HEK293 (cell line): ENCODE measurements at regions not wholly inside any gene's neighbourhood (a gene's known extent, or its start where the extent isn't known, plus 50 kb on each side); places are given as distances from the start of the nearest gene placed in this dataset.

Source experiments
- CTCF ChIA-PET: fragments of 350-600 bp; formaldehyde crosslinking; extraction: SDS; loops from one replicate; lab custom pipeline; 2021; ENCODE audit warnings: antibody characterized with exemption; lab: Yijun Ruan, JAX
- POLR2A ChIA-PET: fragments of 300-600 bp; formaldehyde crosslinking; extraction: SDS; loops from one replicate; lab custom pipeline; 2020; ENCODE audit warnings: antibody characterized with exemption, inconsistent platforms; lab: Yijun Ruan, JAX
- H3K27ac ChIP-seq: fragments of 200-500 bp; sonication (Bioruptor generic); 2 replicates; pipeline ENCODE4 v1.5.1; 2014; ENCODE audit warnings: low read depth, low read length, control low read depth, inconsistent platforms; ENCODE audit errors: extremely low read depth
- H3K36me3 ChIP-seq, 2 experiments: fragments of 200-500 bp in 1 of 2; sonication (Bioruptor generic) in 1 of 2; 1 replicate in 1 of 2; 2 replicates in 1 of 2; pipeline ENCODE4 v1.5.1; 2014 to 2017; ENCODE audit warnings: inconsistent platforms in 2 of 2, low read length in 2 of 2; ENCODE audit not compliant: control insufficient read depth in 2 of 2, insufficient read depth in 1 of 2
- H3K4me1 ChIP-seq: fragments of 200-500 bp; sonication (Bioruptor generic); 2 replicates; pipeline ENCODE4 v1.5.1; 2014; ENCODE audit warnings: mild to moderate bottlenecking, low read length, inconsistent platforms; ENCODE audit not compliant: control insufficient read depth, insufficient read depth
- H3K4me3 ChIP-seq: 2 replicates; pipeline ENCODE4 v1.5.1; 2011; ENCODE audit warnings: low read depth, mild to moderate bottlenecking, control low read depth, low read length, moderate library complexity
- H3K9me3 ChIP-seq: fragments of 200-500 bp; sonication (Bioruptor generic); 2 replicates; pipeline ENCODE4 v1.5.1; 2014; ENCODE audit warnings: low read depth, low read length, inconsistent platforms; ENCODE audit not compliant: control insufficient read depth, insufficient read depth
- BCL11B ChIP-seq: fragments of 450-650 bp; formaldehyde crosslinking; IDR thresholded peaks from 2 replicates; pipeline ENCODE4 v1.5.1; 2016; ENCODE audit warnings: low read depth, missing biosample characterization, missing genetic modification characterization
- GFI1B ChIP-seq: fragments of 450-650 bp; formaldehyde crosslinking; IDR thresholded peaks from 2 replicates; pipeline ENCODE4 v1.5.1; 2016; ENCODE audit warnings: missing biosample characterization, missing genetic modification characterization
- KLF1 ChIP-seq: fragments of 450-650 bp; formaldehyde crosslinking; IDR thresholded peaks from 2 replicates; pipeline ENCODE4 v1.5.1; 2016; ENCODE audit warnings: missing biosample characterization, missing genetic modification characterization
- KLF16 ChIP-seq: fragments of 450-650 bp; formaldehyde crosslinking; IDR thresholded peaks from 2 replicates; pipeline ENCODE4 v1.5.1; 2017; ENCODE audit warnings: missing biosample characterization, missing genetic modification characterization
- MEIS1 ChIP-seq: sonication (generic); formaldehyde crosslinking; IDR thresholded peaks from 2 replicates; pipeline ENCODE4 v1.8.1; 2022; ENCODE audit warnings: missing genetic modification reagents, mild to moderate bottlenecking, borderline replicate concordance
- OVOL3 ChIP-seq: fragments of 450-650 bp; formaldehyde crosslinking; IDR thresholded peaks from 2 replicates; pipeline ENCODE4 v1.5.1; 2016; ENCODE audit warnings: missing biosample characterization, missing genetic modification characterization
- ZIC2 ChIP-seq: fragments of 450-650 bp; formaldehyde crosslinking; IDR thresholded peaks from 2 replicates; pipeline ENCODE4 v1.5.1; 2016; ENCODE audit warnings: missing biosample characterization, missing genetic modification characterization
- ZNF133 ChIP-seq: fragments of 450-650 bp; formaldehyde crosslinking; IDR thresholded peaks from 2 replicates; pipeline ENCODE4 v1.5.1; 2016; ENCODE audit warnings: missing biosample characterization, missing genetic modification characterization
- ZNF155 ChIP-seq: fragments of 450-650 bp; formaldehyde crosslinking; IDR thresholded peaks from 2 replicates; pipeline ENCODE4 v1.5.1; 2016; ENCODE audit warnings: missing biosample characterization, missing genetic modification characterization
- ZNF211 ChIP-seq: fragments of 450-650 bp; formaldehyde crosslinking; IDR thresholded peaks from 2 replicates; pipeline ENCODE4 v1.5.1; 2016; ENCODE audit warnings: low read depth, missing biosample characterization, missing genetic modification characterization
- ZNF214 ChIP-seq: fragments of 450-650 bp; formaldehyde crosslinking; IDR thresholded peaks from 2 replicates; pipeline ENCODE4 v1.5.1; 2017; ENCODE audit warnings: missing biosample characterization, mild to moderate bottlenecking, missing genetic modification characterization, borderline replicate concordance
- ZNF223 ChIP-seq: fragments of 450-650 bp; formaldehyde crosslinking; IDR thresholded peaks from 2 replicates; pipeline ENCODE4 v1.5.1; 2016; ENCODE audit warnings: missing biosample characterization, missing genetic modification characterization
- ZNF335 ChIP-seq: fragments of 450-650 bp; formaldehyde crosslinking; conservative IDR thresholded peaks from 2 replicates; pipeline ENCODE4 v1.5.1; 2016; ENCODE audit warnings: missing biosample characterization, missing genetic modification characterization
- ZNF48 ChIP-seq: fragments of 450-650 bp; formaldehyde crosslinking; IDR thresholded peaks from 2 replicates; pipeline ENCODE4 v1.5.1; 2016; ENCODE audit warnings: missing biosample characterization, missing genetic modification characterization
- ZNF610 ChIP-seq: fragments of 450-650 bp; formaldehyde crosslinking; IDR thresholded peaks from 2 replicates; pipeline ENCODE4 v1.5.1; 2016; ENCODE audit warnings: missing biosample characterization, missing genetic modification characterization, borderline replicate concordance
- ZNF707 ChIP-seq: fragments of 450-650 bp; formaldehyde crosslinking; IDR thresholded peaks from 2 replicates; pipeline ENCODE4 v1.5.1; 2016; ENCODE audit warnings: missing biosample characterization, missing genetic modification characterization
- ZNF785 ChIP-seq: fragments of 450-650 bp; formaldehyde crosslinking; IDR thresholded peaks from 2 replicates; pipeline ENCODE4 v1.5.1; 2016; ENCODE audit warnings: missing biosample characterization, missing genetic modification characterization
- TF ChIP-seq, protein P1 (sequence below): fragments of 450-650 bp; formaldehyde crosslinking; IDR thresholded peaks from 2 replicates; pipeline ENCODE4 v1.5.1; 2016; ENCODE audit warnings: missing biosample characterization, missing genetic modification characterization
- TF ChIP-seq, protein P2 (sequence below): fragments of 450-650 bp; formaldehyde crosslinking; IDR thresholded peaks from 2 replicates; pipeline ENCODE4 v1.5.1; 2016; ENCODE audit warnings: missing biosample characterization, missing genetic modification characterization
- TF ChIP-seq, protein P3 (sequence below): sonication (generic); formaldehyde crosslinking; IDR thresholded peaks from 2 replicates; pipeline ENCODE4 v1.8.1; 2022; ENCODE audit warnings: mild to moderate bottlenecking, moderate library complexity, missing genetic modification reagents
- TF ChIP-seq, protein P4 (sequence below): fragments of 450-650 bp; formaldehyde crosslinking; IDR thresholded peaks from 2 replicates; pipeline ENCODE4 v1.5.1; 2016; ENCODE audit warnings: missing biosample characterization, missing genetic modification characterization
- TF ChIP-seq, protein P5 (sequence below): fragments of 450-650 bp; formaldehyde crosslinking; IDR thresholded peaks from 2 replicates; pipeline ENCODE4 v1.5.1; 2016; ENCODE audit warnings: missing biosample characterization, missing genetic modification characterization

DNA sequence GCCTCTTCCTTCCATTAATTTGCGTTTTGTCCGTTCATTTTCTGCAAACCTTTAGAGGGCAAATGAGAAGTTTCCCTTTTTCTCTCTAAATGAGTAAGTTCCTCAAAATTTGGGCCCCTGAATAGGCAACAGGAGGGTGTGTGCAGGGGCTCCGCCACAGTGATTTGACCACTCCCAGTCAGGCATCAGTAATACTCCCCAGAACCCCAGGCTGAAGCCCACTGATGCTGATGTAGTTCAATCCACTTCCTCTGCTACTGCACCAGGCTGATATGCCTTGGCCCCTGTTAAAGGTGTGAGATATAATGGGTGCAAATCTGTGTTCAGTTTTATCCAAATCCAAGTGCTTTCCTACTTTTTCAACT, 1150.0 kb downstream of the RPIA start (continued):
- TF ChIP-seq, protein P1, sequence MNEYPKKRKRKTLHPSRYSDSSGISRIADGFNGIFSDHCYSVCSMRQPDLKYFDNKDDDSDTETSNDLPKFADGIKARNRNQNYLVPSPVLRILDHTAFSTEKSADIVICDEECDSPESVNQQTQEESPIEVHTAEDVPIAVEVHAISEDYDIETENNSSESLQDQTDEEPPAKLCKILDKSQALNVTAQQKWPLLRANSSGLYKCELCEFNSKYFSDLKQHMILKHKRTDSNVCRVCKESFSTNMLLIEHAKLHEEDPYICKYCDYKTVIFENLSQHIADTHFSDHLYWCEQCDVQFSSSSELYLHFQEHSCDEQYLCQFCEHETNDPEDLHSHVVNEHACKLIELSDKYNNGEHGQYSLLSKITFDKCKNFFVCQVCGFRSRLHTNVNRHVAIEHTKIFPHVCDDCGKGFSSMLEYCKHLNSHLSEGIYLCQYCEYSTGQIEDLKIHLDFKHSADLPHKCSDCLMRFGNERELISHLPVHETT (tag by site-specific recombination), result no peak
- TF ChIP-seq MEIS1 (CRISPR knock-in tag), result no peak
- no peak for TF ChIP-seq GFI1B (tag by site-specific recombination)
- no peak for TF ChIP-seq OVOL3
- no peak for TF ChIP-seq KLF16 (tag by site-specific recombination)
- TF ChIP-seq ZIC2, result no peak
- TF ChIP-seq, all 188 proteins: peak for 0

DNA sequence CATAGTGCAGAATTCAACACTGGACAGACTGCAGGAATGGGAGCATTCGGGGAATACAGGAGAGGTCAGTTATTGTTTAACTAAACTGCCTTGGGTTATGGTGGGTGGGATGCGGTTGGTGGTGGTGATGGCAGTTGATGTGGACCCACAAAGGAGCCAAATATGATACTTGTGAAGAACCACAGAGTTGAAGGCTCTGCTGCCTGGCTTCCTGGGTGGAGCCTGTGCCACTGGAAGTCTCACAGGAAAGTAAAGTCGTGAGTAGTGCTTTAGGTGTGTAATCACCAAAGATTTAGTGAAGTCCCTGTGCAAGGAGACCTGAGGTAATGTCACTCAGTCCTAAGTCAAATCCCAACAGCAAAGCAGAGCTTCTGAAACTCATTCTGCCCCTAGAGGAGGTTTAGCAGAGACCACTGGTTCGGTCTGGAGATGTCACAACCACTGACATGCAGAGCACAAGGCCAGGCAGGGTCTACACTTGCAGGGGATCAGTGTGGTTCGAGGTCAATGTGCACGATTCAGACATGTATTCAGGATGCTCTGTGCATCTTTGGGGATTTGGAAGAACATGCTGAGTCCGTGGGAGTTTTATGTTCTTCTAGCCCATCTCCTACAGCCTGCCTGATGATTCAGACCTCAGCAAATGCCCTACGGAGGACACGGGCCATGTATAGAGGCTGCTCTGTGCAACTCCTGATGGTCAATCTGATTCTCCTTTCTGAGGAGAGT, 1150.9 kb downstream of the RPIA start:
- Histone ChIP-seq H3K27ac (no peak overlapping the region), H3K9me3 (peaks cover 3% of the 10 kb centered on the region; the same call in 1 of the 2 replicates), H3K36me3 (no peaks in the 10 kb centered on the region), H3K4me3 (no peak overlapping the region)
- CTCF ChIA-PET, result no interaction called here
- TF ChIP-seq, protein P2, sequence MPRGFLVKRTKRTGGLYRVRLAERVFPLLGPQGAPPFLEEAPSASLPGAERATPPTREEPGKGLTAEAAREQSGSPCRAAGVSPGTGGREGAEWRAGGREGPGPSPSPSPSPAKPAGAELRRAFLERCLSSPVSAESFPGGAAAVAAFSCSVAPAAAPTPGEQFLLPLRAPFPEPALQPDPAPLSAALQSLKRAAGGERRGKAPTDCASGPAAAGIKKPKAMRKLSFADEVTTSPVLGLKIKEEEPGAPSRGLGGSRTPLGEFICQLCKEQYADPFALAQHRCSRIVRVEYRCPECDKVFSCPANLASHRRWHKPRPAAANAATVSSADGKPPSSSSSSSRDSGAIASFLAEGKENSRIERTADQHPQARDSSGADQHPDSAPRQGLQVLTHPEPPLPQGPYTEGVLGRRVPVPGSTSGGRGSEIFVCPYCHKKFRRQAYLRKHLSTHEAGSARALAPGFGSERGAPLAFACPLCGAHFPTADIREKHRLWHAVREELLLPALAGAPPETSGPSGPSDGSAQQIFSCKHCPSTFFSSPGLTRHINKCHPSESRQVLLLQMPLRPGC, result no peak
- TF ChIP-seq ZNF133 (tag by site-specific recombination) (no peak), ZNF223 (tag by site-specific recombination) (no peak), ZNF211 (no peak), ZNF48 (tag by site-specific recombination) (no peak)
- TF ChIP-seq, all 188 proteins: peak for 0
- POLR2A ChIA-PET, result no interaction called here
- H3K4me1 ChIP-seq, result no peaks in the 10 kb centered on the region

DNA sequence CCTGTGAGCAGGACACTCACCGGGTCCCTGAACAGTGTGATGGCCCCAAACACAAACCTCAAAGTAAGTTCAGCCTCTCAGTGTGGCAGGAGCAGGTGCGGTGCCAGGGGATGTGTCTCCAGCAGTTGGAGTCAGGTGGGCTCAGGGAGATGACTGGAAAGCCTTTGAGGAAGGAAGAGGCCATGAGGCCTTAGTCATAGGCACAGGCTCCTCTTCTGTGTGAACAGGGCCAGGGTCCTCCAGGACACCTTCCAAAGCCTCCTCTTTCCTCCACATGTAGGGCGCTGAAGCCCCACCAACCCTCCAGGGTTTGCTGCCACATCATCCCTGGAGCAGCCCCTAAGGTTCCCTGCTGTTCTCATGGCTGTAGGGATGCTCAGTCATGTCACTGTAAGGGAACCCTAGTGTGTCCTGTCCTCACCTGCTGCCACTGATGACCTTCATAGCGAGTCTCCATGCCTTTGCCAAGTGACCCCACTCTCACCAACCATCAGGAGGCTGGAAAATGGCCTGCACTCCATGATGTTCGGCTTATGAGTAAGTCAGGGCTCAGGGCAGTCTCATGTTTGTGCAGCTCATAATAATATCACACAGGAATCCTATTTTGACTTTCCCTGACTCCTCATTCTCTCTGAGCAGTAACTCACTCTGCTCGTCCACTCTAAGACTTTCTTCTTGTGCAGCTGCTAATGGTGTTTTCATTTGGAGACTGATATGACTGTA, 1152.9 kb downstream of the RPIA start:
- no peak overlapping the region for H3K4me3 ChIP-seq
- ChIA-PET CTCF (no interaction called here), POLR2A (no interaction called here)
- H3K9me3 ChIP-seq, result no peaks in the 10 kb centered on the region
- no peaks in the 10 kb centered on the region for H3K4me1 ChIP-seq
- no peak overlapping the region for H3K27ac ChIP-seq
- TF ChIP-seq KLF1 (tag by site-specific recombination) (no peak), ZNF785 (no peak), BCL11B (no peak), ZNF335 (tag by site-specific recombination) (no peak)
- TF ChIP-seq, protein P3, sequence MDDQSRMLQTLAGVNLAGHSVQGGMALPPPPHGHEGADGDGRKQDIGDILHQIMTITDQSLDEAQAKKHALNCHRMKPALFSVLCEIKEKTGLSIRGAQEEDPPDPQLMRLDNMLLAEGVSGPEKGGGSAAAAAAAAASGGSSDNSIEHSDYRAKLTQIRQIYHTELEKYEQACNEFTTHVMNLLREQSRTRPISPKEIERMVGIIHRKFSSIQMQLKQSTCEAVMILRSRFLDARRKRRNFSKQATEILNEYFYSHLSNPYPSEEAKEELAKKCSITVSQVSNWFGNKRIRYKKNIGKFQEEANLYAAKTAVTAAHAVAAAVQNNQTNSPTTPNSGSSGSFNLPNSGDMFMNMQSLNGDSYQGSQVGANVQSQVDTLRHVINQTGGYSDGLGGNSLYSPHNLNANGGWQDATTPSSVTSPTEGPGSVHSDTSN, result no peak
- H3K36me3 ChIP-seq, result no peaks in the 10 kb centered on the region

DNA sequence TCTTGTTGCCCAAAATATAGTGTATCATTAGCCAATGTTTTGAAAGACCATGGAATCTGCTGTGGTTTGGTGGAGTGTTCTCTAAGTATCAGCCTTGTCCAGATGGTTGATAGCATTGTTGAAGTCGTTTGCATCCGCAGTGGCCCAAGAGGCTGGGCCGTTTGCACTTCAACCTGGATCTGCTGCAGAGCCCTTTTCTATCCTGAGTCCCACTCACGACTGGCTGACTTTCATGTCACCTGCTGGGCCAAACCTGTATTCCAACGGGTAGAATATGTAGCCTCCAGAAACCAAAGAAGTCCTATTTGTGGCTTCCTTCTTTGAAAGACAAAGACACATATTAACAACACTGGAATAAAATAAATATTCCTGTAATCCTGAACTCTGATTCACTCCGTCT, 1154.1 kb downstream of the RPIA start:
- Histone ChIP-seq H3K4me3 (no peak overlapping the region), H3K4me1 (no peaks in the 10 kb centered on the region), H3K36me3 (no peaks in the 10 kb centered on the region), H3K27ac (no peak overlapping the region), H3K9me3 (no peaks in the 10 kb centered on the region)
- TF ChIP-seq ZNF610 (tag by site-specific recombination), result no peak
- TF ChIP-seq, protein P4, sequence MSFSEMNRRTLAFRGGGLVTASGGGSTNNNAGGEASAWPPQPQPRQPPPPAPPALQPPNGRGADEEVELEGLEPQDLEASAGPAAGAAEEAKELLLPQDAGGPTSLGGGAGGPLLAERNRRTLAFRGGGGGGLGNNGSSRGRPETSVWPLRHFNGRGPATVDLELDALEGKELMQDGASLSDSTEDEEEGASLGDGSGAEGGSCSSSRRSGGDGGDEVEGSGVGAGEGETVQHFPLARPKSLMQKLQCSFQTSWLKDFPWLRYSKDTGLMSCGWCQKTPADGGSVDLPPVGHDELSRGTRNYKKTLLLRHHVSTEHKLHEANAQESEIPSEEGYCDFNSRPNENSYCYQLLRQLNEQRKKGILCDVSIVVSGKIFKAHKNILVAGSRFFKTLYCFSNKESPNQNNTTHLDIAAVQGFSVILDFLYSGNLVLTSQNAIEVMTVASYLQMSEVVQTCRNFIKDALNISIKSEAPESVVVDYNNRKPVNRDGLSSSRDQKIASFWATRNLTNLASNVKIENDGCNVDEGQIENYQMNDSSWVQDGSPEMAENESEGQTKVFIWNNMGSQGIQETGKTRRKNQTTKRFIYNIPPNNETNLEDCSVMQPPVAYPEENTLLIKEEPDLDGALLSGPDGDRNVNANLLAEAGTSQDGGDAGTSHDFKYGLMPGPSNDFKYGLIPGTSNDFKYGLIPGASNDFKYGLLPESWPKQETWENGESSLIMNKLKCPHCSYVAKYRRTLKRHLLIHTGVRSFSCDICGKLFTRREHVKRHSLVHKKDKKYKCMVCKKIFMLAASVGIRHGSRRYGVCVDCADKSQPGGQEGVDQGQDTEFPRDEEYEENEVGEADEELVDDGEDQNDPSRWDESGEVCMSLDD (tag by site-specific recombination), result no peak
- no peak for TF ChIP-seq ZNF155 (tag by site-specific recombination)
- no peak for TF ChIP-seq ZNF214 (tag by site-specific recombination)
- TF ChIP-seq, protein P5, sequence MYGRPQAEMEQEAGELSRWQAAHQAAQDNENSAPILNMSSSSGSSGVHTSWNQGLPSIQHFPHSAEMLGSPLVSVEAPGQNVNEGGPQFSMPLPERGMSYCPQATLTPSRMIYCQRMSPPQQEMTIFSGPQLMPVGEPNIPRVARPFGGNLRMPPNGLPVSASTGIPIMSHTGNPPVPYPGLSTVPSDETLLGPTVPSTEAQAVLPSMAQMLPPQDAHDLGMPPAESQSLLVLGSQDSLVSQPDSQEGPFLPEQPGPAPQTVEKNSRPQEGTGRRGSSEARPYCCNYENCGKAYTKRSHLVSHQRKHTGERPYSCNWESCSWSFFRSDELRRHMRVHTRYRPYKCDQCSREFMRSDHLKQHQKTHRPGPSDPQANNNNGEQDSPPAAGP (tag by site-specific recombination), result no peak
- no peak for TF ChIP-seq ZNF707 (tag by site-specific recombination)
- ChIA-PET POLR2A (no interaction called here), CTCF (no interaction called here)
